Heart right ventricle (tissue), 16 donors: ENCODE measurements at regions not wholly inside any gene's neighbourhood (a gene's known extent, or its start where the extent isn't known, plus 50 kb on each side); places are given as distances from the start of the nearest gene placed in this dataset.
A peak's percentile ranks its signal among the peaks of the same experiment; 100 is the strongest.

Experiments used
- ATAC-seq, 8 donors: fragments of 200-7000 bp; cut with Tn5 transposase; one replicate each; pipeline ENCODE4 v1.9.1; 2020; ENCODE audit warnings: mild to moderate bottlenecking in 8 of 8, moderate library complexity in 8 of 8, moderate number of reproducible peaks in 1 of 8
- DNase-seq, 2 donors: peaks; one replicate each; pipeline ENCODE4 v3.0.0-alpha.2; 2020
- H3K27ac ChIP-seq, 10 donors: fragments of 200-600 bp; sonication (generic) in 2 of 10; one replicate each; pipeline versions ENCODE4 v1.5.0 to v1.8.0; 2020 to 2022; ENCODE audit warnings: mild to moderate bottlenecking in 3 of 10
- H3K27me3 ChIP-seq, 7 donors: fragments of 200-600 bp; one replicate each; pipeline ENCODE4 v1.8.0; 2021 to 2022; ENCODE audit warnings: mild to moderate bottlenecking in 2 of 7
- H3K36me3 ChIP-seq, 9 donors: fragments of 200-600 bp; sonication (generic) in 1 of 9; one replicate each; pipeline versions ENCODE4 v1.5.0 to v1.8.0; 2020 to 2022; ENCODE audit warnings: mild to moderate bottlenecking in 2 of 9
- H3K4me1 ChIP-seq, 9 donors: fragments of 200-600 bp; sonication (generic) in 1 of 9; one replicate each; pipeline versions ENCODE4 v1.5.0 to v1.8.0; 2020 to 2022; ENCODE audit warnings: mild to moderate bottlenecking in 4 of 9
- H3K4me3 ChIP-seq, 10 donors: fragments of 200-600 bp; sonication (generic) in 2 of 10; one replicate each; pipeline versions ENCODE4 v1.5.0 to v1.8.0; 2020 to 2022; ENCODE audit warnings: mild to moderate bottlenecking in 7 of 10, moderate library complexity in 2 of 10
- H3K9me3 ChIP-seq, 11 donors: fragments of 200-600 bp in 10 of 11; sonication (generic) in 2 of 11; one replicate each; pipeline versions ENCODE4 v1.5.0 to v1.8.0; 2013 to 2022; ENCODE audit warnings: mild to moderate bottlenecking in 2 of 11, control low read depth in 1 of 11, moderate library complexity in 1 of 11
- WGBS, 2 donors: extraction: QIAGEN DNeasy Blood & Tissue Kit; methylation state at CpG; one replicate each; pipeline ENCODE4 v1.1.7; 2013; ENCODE audit warnings: inconsistent platforms in 1 of 2; 5-methylcytosine and 5-hydroxymethylcytosine counted together
- intact Hi-C, 10 donors: fragments of 100-400 bp; cut with DNase I; formaldehyde crosslinking; loops; one replicate each; pipeline versions ENCODE4 v1.11.1 to v1.14.2; 2022
- TF ChIP-seq, protein P1 (sequence below), 9 donors: fragments of 200-600 bp; sonication (generic) in 2 of 9; IDR thresholded peaks; one replicate each; pipeline versions ENCODE4 v1.5.0 to v1.8.0; 2021 to 2022; ENCODE audit warnings: antibody characterized with exemption in 9 of 9, mild to moderate bottlenecking in 5 of 9, moderate library complexity in 1 of 9
- donor health status: Arrhythmogenic right ventricular cardiomyopathy.
- donor health status: ischemic (EF 13 %, LVEDD 7.1; RV severe dilation, severe dysfunction).
- donor health status: healthy with polysubstance abuse.
- donor health status: DM: no; HTN: yes; CAD: no.
- donor health status: DM: no; HTN: no; CAD: no.
- donor health status: ischemic (EF 25% LVEDD 6.9; RV normal size, moderate dysfunction).
- donor health status: ischemic (EF 25% LVEDD 5.7; RV mildly dilated, moderate dysfunction).
- donor health status: healthy.
- donor health status: DM: yes; HTN: yes; CAD: no.
- donor health status: Ischemic cardiomyopathy.
- donor health status: ischemic (EF 35%, LVEDD 5.7; RV mildly dilated, moderate dysfunction).
- donor health status: nonischemic (EF 11% LVEDD 7.7; RV severe dilation, severe dysfunction).
- donor health status: DM: yes; HTN: yes; CAD: no.
- donor health status: PGD.
- donor health status: ischemic (EF 29% LVEDD 5.4; RV normal size, mild dysfunction).
- donor health status: nonischemic (EF 23%, LVEDD 6.1; RV moderate dilation, normal function).

DNA sequence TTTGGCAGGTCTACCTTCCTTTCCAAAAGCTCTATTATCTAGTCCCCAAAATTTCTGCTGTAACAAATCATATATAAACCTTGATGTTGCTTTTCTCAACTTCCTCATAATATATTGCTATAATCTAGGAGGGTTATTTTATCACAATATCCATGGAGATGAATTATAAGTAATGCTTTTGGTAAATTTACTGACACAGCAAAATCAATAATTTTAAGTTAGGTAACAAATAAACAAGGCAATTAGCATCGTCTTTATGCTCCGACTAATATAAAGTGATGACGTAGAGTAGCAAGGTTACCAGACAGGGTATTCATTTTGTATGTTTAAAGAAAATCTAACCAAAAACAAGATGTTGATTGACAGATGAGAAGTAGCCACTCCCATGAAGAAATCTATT is 132.3 kb upstream of the ST8SIA4 start:
- intact Hi-C loops, result no loop called here
- Histone ChIP-seq H3K27me3 (no peaks in the 10 kb centered on the region), H3K4me3 (no peak overlapping the region), H3K9me3 (no peaks in the 10 kb centered on the region), H3K36me3 (no peaks in the 10 kb centered on the region), H3K27ac (no peak overlapping the region), H3K4me1 (no peaks in the 10 kb centered on the region)
- TF ChIP-seq, protein P1, sequence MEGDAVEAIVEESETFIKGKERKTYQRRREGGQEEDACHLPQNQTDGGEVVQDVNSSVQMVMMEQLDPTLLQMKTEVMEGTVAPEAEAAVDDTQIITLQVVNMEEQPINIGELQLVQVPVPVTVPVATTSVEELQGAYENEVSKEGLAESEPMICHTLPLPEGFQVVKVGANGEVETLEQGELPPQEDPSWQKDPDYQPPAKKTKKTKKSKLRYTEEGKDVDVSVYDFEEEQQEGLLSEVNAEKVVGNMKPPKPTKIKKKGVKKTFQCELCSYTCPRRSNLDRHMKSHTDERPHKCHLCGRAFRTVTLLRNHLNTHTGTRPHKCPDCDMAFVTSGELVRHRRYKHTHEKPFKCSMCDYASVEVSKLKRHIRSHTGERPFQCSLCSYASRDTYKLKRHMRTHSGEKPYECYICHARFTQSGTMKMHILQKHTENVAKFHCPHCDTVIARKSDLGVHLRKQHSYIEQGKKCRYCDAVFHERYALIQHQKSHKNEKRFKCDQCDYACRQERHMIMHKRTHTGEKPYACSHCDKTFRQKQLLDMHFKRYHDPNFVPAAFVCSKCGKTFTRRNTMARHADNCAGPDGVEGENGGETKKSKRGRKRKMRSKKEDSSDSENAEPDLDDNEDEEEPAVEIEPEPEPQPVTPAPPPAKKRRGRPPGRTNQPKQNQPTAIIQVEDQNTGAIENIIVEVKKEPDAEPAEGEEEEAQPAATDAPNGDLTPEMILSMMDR (IDR thresholded peaks at IDR 0.05), result no peak
- ATAC-seq (no peak), DNase-seq (no peak)
- 98 to 99% methylated on average over 3 of the region's 3 CpGs for WGBS, 2 donors

DNA sequence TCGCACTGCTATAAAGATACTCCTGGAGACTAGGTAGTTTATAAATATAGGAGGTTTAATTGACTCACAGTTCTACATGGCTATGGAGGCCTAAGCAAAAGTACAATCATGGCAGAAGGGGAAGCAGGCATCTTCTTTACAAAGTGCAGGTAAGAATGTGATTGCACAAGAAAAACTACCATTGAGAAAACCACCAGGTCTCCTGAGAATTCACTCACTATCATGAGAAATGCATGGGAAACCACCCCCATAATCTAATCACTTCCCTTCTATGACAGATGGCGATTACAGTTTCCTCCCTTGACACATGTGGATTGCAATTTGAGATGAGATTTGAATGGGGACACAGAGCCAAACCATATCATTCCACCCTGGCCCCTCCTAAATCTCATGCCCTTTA is 121.2 kb upstream of the ST8SIA4 start:
- TF ChIP-seq, protein P1 (IDR thresholded peaks at IDR 0.05), result no peak
- no peaks in the 10 kb centered on the region for H3K36me3 ChIP-seq
- intact Hi-C loops, result no loop called here
- ATAC-seq (no peak), DNase-seq (no peak)
- no peak overlapping the region for H3K27ac ChIP-seq
- 66% methylated on average over 2 of the region's 2 CpGs for WGBS, 2 donors
- H3K9me3 ChIP-seq, result peaks cover 0 to 4% (median 0%) of the 10 kb centered on the region in 11 donors
- H3K4me3 ChIP-seq, result no peak overlapping the region
- H3K27me3 ChIP-seq, result no peaks in the 10 kb centered on the region
- no peaks in the 10 kb centered on the region for H3K4me1 ChIP-seq

DNA sequence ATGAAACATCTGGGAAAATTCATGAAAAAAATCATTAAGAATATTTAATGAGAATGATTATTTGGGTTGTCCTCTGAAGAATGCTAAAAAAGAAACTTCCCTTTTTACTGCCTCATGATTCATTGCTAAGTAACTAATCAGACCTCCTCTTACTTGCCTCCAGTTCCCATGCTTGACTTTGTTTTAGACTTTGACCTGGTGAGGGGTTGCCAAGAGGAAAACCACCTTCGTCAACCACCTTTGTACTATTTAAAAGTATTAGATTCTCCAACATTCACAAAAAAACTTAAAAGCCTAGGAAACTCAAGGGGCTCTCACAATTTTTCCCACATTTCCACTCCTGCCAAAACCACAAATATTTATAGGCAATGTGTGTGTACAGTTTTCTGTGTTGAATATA is 115.2 kb upstream of the ST8SIA4 start:
- H3K36me3 ChIP-seq, result no peaks in the 10 kb centered on the region
- DNase-seq (no peak), ATAC-seq (peak in 1 of 8 donors; percentile 41)
- H3K9me3 ChIP-seq, result peaks cover 0 to 12% (median 0%) of the 10 kb centered on the region in 11 donors
- WGBS, 2 donors, result 66 to 78% methylated on average over 1 of the region's 1 CpG
- no peaks in the 10 kb centered on the region for H3K27me3 ChIP-seq
- no peak overlapping the region for H3K4me3 ChIP-seq
- H3K4me1 ChIP-seq, result peaks cover 0 to 8% (median 0%) of the 10 kb centered on the region in 9 donors
- H3K27ac ChIP-seq, result peak overlapping the region in 5 of 10 donors; percentile 33 to 80 (median 44)
- TF ChIP-seq, protein P1 (IDR thresholded peaks at IDR 0.05), result no peak
- intact Hi-C loops, result loop anchor here in 1 of 10 donors (10.0 kb wide), 1 partner anchor 113 kb away; the partner anchor contains the start of gene ST8SIA4

DNA sequence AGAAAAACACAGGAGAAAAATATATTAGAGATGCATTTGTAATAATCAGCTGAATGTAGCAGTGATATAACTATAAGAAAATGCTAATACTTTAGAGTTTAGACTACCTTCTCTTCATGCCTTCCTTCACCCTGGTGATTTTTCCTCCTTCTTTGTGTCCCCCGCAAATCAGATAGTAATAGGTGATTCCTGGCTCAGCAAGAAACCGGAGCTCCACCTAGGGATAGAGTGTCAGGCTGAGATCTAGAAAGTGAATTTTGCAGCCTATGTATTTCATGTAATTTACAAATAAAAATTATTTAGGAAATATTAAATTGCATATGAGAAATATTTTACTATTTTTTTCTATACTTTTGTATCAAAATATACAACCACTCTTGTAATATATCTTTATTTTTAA is 109.8 kb upstream of the ST8SIA4 start:
- no peak for DNase-seq
- H3K4me3 ChIP-seq, result no peak overlapping the region
- WGBS, 2 donors, result 51 to 52% methylated on average over 2 of the region's 2 CpGs
- no peak overlapping the region for H3K27ac ChIP-seq
- peaks cover 0 to 2% (median 0%) of the 10 kb centered on the region in 9 donors for H3K4me1 ChIP-seq
- H3K9me3 ChIP-seq, result peaks cover 0 to 12% (median 0%) of the 10 kb centered on the region in 11 donors
- no peak for ATAC-seq
- H3K36me3 ChIP-seq, result no peaks in the 10 kb centered on the region
- no peaks in the 10 kb centered on the region for H3K27me3 ChIP-seq
- intact Hi-C loops, result loop anchor here in 1 of 10 donors (10.0 kb wide), 1 partner anchor 108 kb away; the partner anchor contains the start of gene ST8SIA4
- TF ChIP-seq, protein P1 (IDR thresholded peaks at IDR 0.05), result peak in 2 of 9 donors; percentile 17 to 32
